GM12892 (cell line): ENCODE measurements at regions not wholly inside any gene's neighbourhood (a gene's known extent, or its start where the extent isn't known, plus 50 kb on each side); places are given as distances from the start of the nearest gene placed in this dataset.

Experiments
- POLR2A ChIP-seq: IDR thresholded peaks from 2 replicates; pipeline ENCODE4 v1.6.1; 2011; ENCODE audit warnings: low read depth, low read length, control low read depth
- POLR2AphosphoS5 ChIP-seq: IDR thresholded peaks from 2 replicates; pipeline ENCODE4 v1.6.1; 2011; ENCODE audit warnings: low read depth, low read length, control low read depth

GRCh38 chr6:71537717-71538116 is 249.1 kb downstream of the OGFRL1 start:
- TF ChIP-seq POLR2A (no peak), POLR2AphosphoS5 (no peak)
